GM18519 (cell line): ENCODE measurements at regions not wholly inside any gene's neighbourhood (a gene's known extent, or its start where the extent isn't known, plus 50 kb on each side); places are given as distances from the start of the nearest gene placed in this dataset.

Source experiments
- ATAC-seq: cut with Tn5 transposase; IDR thresholded peaks from one replicate; pipeline ENCODE4 v1.9.1; 2021; ENCODE audit warnings: mild to moderate bottlenecking, moderate library complexity; ENCODE audit not compliant: unreplicated experiment, low FRiP score

GRCh38 chr1:199747984-199748383, 279.5 kb upstream of the NR5A2 start:
- ATAC-seq: no peak

GRCh38 chr1:199751506-199751905, 276.0 kb upstream of the NR5A2 start:
- no peak for ATAC-seq

GRCh38 chr1:199751962-199752687, 275.4 kb upstream of the NR5A2 start:
- ATAC-seq: no peak

- ATAC-seq: no peak
Measured at GRCh38 chr1:199752688-199753027, 274.9 kb upstream of the NR5A2 start.

- no peak for ATAC-seq
Measured at GRCh38 chr1:199753513-199753912, 274.0 kb upstream of the NR5A2 start.

GRCh38 chr1:199756066-199756465, 271.4 kb upstream of the NR5A2 start:
- ATAC-seq: no peak

GRCh38 chr1:199758626-199759255, 268.8 kb upstream of the NR5A2 start:
- no peak for ATAC-seq

- no peak for ATAC-seq
Measured at GRCh38 chr1:199759268-199759730, 268.2 kb upstream of the NR5A2 start.

GRCh38 chr1:199762572-199762971, 264.9 kb upstream of the NR5A2 start:
- no peak for ATAC-seq

- ATAC-seq: no peak
Measured at GRCh38 chr1:199766218-199766792, 261.2 kb upstream of the NR5A2 start.

GRCh38 chr1:199767700-199768099, 259.8 kb upstream of the NR5A2 start:
- ATAC-seq: no peak

- no peak for ATAC-seq
Measured at GRCh38 chr1:199774433-199775089, 252.9 kb upstream of the NR5A2 start.

- ATAC-seq: no peak
Measured at GRCh38 chr1:199776768-199777497, 250.6 kb upstream of the NR5A2 start.

GRCh38 chr1:199778324-199778955, 249.1 kb upstream of the NR5A2 start:
- ATAC-seq: no peak

- ATAC-seq: no peak
Measured at GRCh38 chr1:199780091-199780490, 247.4 kb upstream of the NR5A2 start.

GRCh38 chr1:199780948-199781670, 246.4 kb upstream of the NR5A2 start:
- no peak for ATAC-seq

GRCh38 chr1:199784138-199784895, 243.2 kb upstream of the NR5A2 start:
- ATAC-seq: no peak

- ATAC-seq: no peak
Measured at GRCh38 chr1:199786695-199787094, 240.8 kb upstream of the NR5A2 start.

- no peak for ATAC-seq
Measured at GRCh38 chr1:199789141-199789540, 238.4 kb upstream of the NR5A2 start.
